SK-N-DZ (cell line): ENCODE measurements at regions not wholly inside any gene's neighbourhood (a gene's known extent, or its start where the extent isn't known, plus 50 kb on each side); places are given as distances from the start of the nearest gene placed in this dataset.

Source experiments
- DNase-seq: peaks from one replicate; pipeline ENCODE4 v3.0.0-alpha.2; 2015; ENCODE audit warnings: low spot score

- no peak for DNase-seq
Measured at GRCh38 chr2:238700117-238700457, 147.8 kb upstream of the TWIST2 start.

DNA sequence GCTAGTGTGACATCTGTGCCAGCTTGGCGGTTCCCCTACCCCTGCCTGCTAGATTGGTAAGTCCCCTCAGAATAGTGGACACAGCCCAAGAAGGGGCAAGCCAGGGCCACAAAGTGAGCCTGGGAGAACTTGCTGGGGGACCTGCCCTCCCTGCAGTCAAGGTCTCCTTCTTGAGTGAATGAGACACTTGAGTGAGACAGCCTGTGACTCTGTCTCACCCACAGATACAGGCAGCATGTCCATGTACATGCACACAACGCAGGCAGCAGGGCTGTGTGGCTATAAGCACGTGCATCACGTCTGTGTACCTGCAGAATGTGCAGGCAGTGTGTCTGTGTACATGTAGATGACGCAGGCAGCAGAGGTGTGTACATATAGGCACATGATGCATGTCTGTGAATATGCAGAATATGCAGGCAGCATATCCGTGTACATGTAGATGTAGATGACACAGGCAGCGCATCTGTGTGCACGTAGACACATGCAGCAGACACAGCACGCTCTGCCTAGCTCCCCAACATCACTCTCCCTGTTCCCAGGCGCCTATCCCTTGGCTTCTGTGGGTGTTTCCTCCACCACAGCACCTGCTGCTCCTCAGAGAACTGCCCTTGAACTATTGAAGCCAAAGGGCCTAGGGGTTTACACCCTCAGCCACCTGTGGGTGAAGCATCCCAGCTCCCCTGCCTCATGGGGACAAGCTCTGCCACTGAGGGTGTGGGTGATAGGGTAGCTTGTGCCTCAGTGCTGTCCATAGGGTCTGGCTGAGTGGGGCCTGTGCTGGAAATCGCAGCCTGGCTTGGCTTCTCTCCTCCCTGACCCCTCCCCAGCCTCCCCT is 147.2 kb upstream of the TWIST2 start:
- no peak for DNase-seq

GRCh38 chr2:238701341-238702206 is 146.3 kb upstream of the TWIST2 start:
- no peak for DNase-seq

DNA sequence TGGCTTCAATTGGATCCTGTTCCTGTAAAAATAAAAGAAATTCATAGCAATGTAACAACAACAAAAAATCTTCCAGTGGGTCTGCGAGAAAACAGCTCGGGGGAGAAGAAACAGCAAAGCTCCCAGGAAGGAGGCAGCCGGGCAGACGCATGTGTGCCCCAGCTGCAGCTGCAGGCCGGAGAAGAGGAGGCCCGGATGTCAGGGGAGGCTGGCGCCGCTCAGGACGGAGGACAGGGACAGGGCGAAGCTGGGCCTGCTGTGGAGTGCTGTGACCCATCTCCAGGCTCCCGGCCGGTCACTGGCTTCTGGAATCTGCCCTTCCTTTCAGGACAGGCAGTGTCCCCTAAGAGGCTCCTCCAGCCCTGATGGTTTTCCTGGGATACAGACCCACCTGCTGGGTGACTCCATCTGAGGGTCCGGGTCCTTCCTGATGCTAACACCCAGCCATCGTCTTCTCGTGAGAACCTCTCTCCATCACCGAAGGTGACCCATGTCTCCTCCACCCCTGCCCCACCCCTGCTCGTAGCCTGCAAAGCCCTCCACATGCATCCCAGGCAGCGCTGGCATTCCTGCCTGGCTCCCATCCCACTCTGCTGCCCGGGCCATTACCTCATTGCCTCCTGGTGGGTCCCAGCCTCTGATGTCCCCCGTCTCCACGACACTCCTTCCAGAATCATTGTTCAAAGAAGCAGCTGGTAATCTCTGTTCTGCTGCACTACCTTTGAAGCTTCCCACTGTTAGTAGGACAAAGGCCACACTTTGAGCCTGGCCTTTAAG is 145.4 kb upstream of the TWIST2 start:
- DNase-seq = no peak

GRCh38 chr2:238703053-238703415 is 144.9 kb upstream of the TWIST2 start:
- no peak for DNase-seq

- no peak for DNase-seq
Measured at GRCh38 chr2:238703436-238703835, 144.4 kb upstream of the TWIST2 start.

GRCh38 chr2:238704471-238705225 is 143.2 kb upstream of the TWIST2 start:
- no peak for DNase-seq

DNA sequence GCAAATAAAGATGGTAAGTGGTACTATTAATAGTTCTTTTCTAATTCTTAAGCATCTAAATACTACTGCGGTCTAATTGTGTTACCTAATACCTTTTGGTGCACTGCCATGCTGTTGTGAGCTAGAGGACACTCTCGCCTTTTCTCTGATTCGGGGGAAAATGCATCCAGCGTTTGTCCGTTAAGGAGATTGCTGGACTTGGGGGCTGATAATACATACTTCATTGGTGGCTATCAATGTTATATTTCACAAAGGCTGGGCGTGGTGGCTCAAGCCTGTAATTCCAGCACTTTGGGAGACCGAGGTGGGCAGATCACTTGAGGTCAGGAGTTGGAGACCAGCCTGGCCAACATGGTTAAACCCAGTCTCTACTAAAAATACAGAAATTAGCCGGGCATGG is 141.7 kb upstream of the TWIST2 start:
- DNase-seq = no peak

GRCh38 chr2:238706673-238707072 is 141.2 kb upstream of the TWIST2 start:
- no peak for DNase-seq

DNA sequence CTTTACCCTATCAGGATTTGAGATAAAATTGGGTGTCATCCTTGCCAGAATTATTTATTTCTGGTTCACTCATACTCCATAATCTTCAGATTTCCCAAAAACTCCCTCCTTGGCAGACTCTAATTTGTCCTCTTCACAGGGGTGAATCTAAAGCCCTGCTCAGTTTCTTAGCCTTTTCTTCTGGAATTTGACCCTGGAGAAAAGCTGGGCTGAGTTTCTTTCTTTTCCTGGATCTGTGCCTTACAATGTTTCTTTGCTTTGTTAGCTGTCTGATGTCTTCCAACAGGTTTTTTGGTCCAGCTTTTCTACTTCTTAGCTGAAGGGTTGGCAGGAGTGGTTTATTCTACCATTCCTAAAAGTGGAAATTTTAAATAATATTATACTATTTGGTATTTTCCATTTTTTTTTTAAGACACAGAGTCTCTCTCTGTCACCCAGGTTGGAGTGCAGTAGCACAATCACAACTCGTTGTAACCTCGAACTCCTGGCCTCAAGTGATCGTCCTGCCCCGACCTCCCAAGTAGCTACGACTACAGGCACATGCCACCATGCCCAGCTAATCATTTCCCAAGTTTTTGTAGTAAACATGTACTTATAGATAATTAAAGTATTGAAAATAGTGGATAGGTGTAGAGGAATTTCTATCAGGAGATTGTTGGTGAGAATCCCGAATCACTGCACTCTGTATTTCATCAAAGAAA is 138.4 kb upstream of the TWIST2 start:
- no peak for DNase-seq

GRCh38 chr2:238710032-238710735 is 137.7 kb upstream of the TWIST2 start:
- no peak for DNase-seq

DNA sequence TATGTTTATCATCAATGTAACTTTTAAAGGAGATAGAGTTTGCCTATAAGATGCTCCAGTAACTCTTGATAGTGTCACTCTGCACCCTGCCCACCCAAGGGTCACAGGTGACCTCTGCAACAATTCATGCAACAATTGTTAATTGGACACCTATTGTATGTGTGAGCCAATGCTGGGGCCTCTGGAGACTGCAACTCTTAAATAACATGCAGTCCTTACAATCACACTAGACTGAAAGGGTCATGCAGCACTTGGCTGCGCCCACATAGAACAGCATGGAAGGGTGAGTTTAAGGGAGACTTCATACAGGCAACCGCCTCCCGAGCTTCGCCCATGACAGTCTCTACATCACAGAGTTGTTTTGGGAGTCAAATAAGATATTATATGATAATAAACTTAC is 137.1 kb upstream of the TWIST2 start:
- DNase-seq = no peak

DNA sequence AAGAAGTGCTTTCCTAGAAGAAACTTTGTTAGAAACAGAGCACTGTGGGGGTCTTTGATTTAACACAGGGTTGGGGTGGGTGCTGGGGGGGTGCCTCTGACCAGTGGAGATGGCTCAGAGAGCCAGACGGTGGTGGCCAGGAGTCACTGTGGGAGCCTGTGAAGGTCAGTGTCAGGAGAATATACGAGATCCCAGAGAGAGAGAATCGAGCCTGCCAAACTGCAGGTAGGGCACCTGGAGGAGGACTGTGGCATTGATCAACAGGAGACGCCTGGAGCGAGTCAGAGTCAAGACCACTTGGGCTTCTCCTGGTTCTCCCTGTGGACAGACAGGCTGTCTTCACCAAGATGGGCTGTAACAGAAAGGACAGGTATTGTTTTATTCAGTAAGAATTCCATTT is 136.5 kb upstream of the TWIST2 start:
- DNase-seq = no peak

GRCh38 chr2:238712011-238712410 is 135.9 kb upstream of the TWIST2 start:
- DNase-seq = no peak

GRCh38 chr2:238713198-238713826 is 134.6 kb upstream of the TWIST2 start:
- DNase-seq = no peak

DNA sequence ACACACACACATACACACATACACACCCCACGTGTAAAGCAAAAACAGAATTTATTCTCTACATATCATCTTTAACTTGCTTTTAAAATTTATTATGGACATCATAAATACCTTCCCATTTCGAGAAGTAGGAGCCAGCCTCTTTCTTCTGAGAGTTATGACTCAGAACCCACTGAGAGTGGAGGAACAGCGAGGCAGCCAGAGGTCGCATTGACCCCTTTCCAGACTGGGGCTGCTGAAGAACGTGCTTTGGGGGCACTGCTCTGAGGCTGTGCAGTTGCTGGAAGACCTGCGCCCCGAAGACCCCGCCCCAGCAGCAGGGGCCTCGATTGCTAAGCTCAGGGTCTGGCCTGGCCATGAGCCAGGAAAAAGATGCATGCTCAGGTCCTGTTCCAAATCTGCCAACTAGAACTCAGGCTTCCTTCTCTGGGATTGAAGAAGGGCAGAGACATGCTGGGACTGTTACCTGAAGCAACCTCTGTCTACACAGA is 133.8 kb upstream of the TWIST2 start:
- DNase-seq = no peak

GRCh38 chr2:238716171-238716570 is 131.7 kb upstream of the TWIST2 start:
- DNase-seq = no peak

GRCh38 chr2:238716585-238716984 is 131.3 kb upstream of the TWIST2 start:
- DNase-seq = no peak

- no peak for DNase-seq
Measured at GRCh38 chr2:238717084-238717483, 130.8 kb upstream of the TWIST2 start.

GRCh38 chr2:238719641-238720040 is 128.2 kb upstream of the TWIST2 start:
- DNase-seq = no peak
